Breast epithelium (tissue), 4 donors: ENCODE measurements at regions not wholly inside any gene's neighbourhood (a gene's known extent, or its start where the extent isn't known, plus 50 kb on each side); places are given as distances from the start of the nearest gene placed in this dataset.
A peak's percentile ranks its signal among the peaks of the same experiment; 100 is the strongest.
"Not testable (repeated sequence)": the region's sequence is repeated elsewhere in the genome, so short reads cannot be mapped to it uniquely, and the experiment has no call there.

Experiments
- DNase-seq, 2 donors: peaks; one replicate each; pipeline ENCODE4 v3.0.0-alpha.2; 2019; ENCODE audit warnings: low spot score in 2 of 2
- H3K27ac ChIP-seq, 2 donors: fragments of 200-600 bp; sonication (generic) in 1 of 2; one replicate each; pipeline ENCODE4 v1.5.1; 2016 to 2019; ENCODE audit warnings: mild to moderate bottlenecking in 1 of 2
- H3K27me3 ChIP-seq, 2 donors: fragments of 200-600 bp; sonication (generic) in 1 of 2; one replicate each; pipeline versions ENCODE4 v1.5.1 to v1.6.0; 2017 to 2019; ENCODE audit warnings: control low read depth in 1 of 2, mild to moderate bottlenecking in 1 of 2
- H3K36me3 ChIP-seq: fragments of 200-600 bp; one replicate; pipeline ENCODE4 v1.5.1; 2019
- H3K4me1 ChIP-seq, 2 donors: fragments of 200-600 bp; sonication (generic); one replicate each; pipeline ENCODE4 v1.5.1; 2016 to 2019; ENCODE audit warnings: control low read depth in 1 of 2
- H3K4me3 ChIP-seq, 3 donors: fragments of 200-600 bp; sonication (generic); 1 replicate in 2 of 3; 2 replicates in 1 of 3; pipeline ENCODE4 v1.5.1; 2016 to 2019; ENCODE audit warnings: mild to moderate bottlenecking in 3 of 3, moderate library complexity in 2 of 3
- H3K9me3 ChIP-seq, 2 donors: fragments of 200-600 bp; sonication (generic) in 1 of 2; one replicate each; pipeline ENCODE4 v1.5.1; 2016 to 2019; ENCODE audit warnings: control low read depth in 1 of 2
- POLR2A ChIP-seq: fragments of 450-650 bp; IDR thresholded peaks from one replicate; pipeline ENCODE4 v1.6.1; 2016; ENCODE audit warnings: antibody characterized with exemption, mild to moderate bottlenecking, moderate library complexity
- POLR2AphosphoS5 ChIP-seq, 3 donors: sonication (generic); formaldehyde crosslinking; IDR thresholded peaks; one replicate each; pipeline ENCODE4 v1.6.1; 2017; ENCODE audit warnings: antibody characterized with exemption in 3 of 3
- intact Hi-C: fragments of 100-400 bp; cut with DNase I; formaldehyde crosslinking; loops from one replicate; pipeline ENCODE4 v1.15.1; 2023; ENCODE audit warnings: low total_unique reads
- TF ChIP-seq, protein P1 (sequence below), 3 donors: fragments of 450-650 bp; IDR thresholded peaks; one replicate each; pipeline ENCODE4 v1.5.1; 2016 to 2017; ENCODE audit warnings: antibody characterized with exemption in 3 of 3, mild to moderate bottlenecking in 3 of 3, moderate library complexity in 3 of 3

DNA sequence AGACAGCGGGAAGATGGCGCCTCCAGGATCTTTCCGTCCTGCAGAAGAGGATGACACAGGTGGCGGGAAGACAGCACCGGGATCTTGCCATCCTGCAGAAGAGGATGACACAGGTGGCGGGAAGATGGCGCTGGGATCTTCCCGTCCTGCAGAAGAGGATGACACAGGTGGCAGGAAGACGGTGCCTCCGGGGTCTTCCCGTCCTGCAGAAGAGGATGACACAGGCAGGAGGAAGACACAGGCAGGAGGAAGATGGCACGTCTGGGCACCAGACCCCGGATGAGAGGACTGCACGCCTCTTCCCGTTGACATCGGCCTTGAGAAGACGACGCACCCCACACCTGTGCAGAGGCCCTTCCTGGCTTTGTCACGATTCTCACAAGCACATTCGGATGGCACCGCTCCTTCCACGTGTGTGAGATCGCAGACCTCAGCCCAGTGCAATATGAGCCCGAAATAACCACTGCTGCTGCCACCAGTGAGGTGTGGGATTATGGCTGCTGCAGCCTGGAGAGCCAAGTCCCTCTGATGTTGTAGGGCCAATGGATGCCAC lies 79.4 kb upstream of the SNTG2 start:
- H3K9me3 ChIP-seq, result no peaks in the 10 kb centered on the region
- no peaks in the 10 kb centered on the region for H3K4me1 ChIP-seq
- TF ChIP-seq, protein P1, sequence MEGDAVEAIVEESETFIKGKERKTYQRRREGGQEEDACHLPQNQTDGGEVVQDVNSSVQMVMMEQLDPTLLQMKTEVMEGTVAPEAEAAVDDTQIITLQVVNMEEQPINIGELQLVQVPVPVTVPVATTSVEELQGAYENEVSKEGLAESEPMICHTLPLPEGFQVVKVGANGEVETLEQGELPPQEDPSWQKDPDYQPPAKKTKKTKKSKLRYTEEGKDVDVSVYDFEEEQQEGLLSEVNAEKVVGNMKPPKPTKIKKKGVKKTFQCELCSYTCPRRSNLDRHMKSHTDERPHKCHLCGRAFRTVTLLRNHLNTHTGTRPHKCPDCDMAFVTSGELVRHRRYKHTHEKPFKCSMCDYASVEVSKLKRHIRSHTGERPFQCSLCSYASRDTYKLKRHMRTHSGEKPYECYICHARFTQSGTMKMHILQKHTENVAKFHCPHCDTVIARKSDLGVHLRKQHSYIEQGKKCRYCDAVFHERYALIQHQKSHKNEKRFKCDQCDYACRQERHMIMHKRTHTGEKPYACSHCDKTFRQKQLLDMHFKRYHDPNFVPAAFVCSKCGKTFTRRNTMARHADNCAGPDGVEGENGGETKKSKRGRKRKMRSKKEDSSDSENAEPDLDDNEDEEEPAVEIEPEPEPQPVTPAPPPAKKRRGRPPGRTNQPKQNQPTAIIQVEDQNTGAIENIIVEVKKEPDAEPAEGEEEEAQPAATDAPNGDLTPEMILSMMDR (IDR thresholded peaks at IDR 0.05), result no peak
- no peak for TF ChIP-seq POLR2A
- no peak for TF ChIP-seq POLR2AphosphoS5 (IDR thresholded peaks at IDR 0.05)
- peak in 1 of 2 donors; percentile 27 for DNase-seq
- intact Hi-C loops, result no loop called here
- peaks cover 0 to 13% of the 10 kb centered on the region in 2 donors for H3K27me3 ChIP-seq
- no peak overlapping the region for H3K27ac ChIP-seq
- H3K4me3 ChIP-seq, result no peak overlapping the region
- no peaks in the 10 kb centered on the region for H3K36me3 ChIP-seq

DNA sequence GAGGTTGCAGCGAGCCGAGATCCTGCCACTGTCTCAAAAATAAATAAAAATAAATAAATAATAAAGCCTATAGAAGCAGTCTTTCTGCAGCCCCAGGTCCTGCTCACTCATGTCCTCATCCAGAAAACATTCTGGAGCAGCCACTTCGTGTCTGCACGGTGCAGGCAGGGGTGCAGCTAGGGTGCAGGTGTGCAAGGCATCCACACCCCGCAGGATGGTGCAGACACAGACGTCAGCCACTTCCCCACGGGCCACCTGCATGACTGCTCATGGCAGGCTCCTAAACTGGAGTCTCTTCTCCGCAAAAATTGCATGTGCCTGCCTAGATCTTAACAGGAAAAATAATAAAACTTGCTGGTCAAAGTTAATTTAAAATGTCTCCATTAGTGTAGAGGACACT lies 80.2 kb upstream of the SNTG2 start:
- TF ChIP-seq POLR2AphosphoS5 (IDR thresholded peaks at IDR 0.05), result no peak
- no peak for TF ChIP-seq POLR2A
- TF ChIP-seq, protein P1 (IDR thresholded peaks at IDR 0.05), result no peak
- Histone ChIP-seq H3K36me3 (no peaks in the 10 kb centered on the region), H3K27ac (no peak overlapping the region), H3K27me3 (peaks cover 0 to 13% of the 10 kb centered on the region in 2 donors), H3K4me1 (no peaks in the 10 kb centered on the region), H3K9me3 (no peaks in the 10 kb centered on the region), H3K4me3 (no peak overlapping the region)
- intact Hi-C loops, result no loop called here
- DNase-seq, result peak in 1 of 2 donors; percentile 10

GRCh38 chr2:869894-870293 lies 80.8 kb upstream of the SNTG2 start:
- no peaks in the 10 kb centered on the region for H3K9me3 ChIP-seq
- TF ChIP-seq, protein P1 (IDR thresholded peaks at IDR 0.05), result no peak
- TF ChIP-seq POLR2AphosphoS5 (IDR thresholded peaks at IDR 0.05), result no peak
- TF ChIP-seq POLR2A, result no peak
- H3K27me3 ChIP-seq, result peaks cover 0 to 13% of the 10 kb centered on the region in 2 donors
- H3K4me3 ChIP-seq, result no peak overlapping the region
- intact Hi-C loops, result no loop called here
- no peak for DNase-seq
- no peaks in the 10 kb centered on the region for H3K36me3 ChIP-seq
- H3K4me1 ChIP-seq, result no peaks in the 10 kb centered on the region
- H3K27ac ChIP-seq, result no peak overlapping the region

GRCh38 chr2:869357-869871 lies 81.2 kb upstream of the SNTG2 start:
- no peak overlapping the region for H3K27ac ChIP-seq

DNA sequence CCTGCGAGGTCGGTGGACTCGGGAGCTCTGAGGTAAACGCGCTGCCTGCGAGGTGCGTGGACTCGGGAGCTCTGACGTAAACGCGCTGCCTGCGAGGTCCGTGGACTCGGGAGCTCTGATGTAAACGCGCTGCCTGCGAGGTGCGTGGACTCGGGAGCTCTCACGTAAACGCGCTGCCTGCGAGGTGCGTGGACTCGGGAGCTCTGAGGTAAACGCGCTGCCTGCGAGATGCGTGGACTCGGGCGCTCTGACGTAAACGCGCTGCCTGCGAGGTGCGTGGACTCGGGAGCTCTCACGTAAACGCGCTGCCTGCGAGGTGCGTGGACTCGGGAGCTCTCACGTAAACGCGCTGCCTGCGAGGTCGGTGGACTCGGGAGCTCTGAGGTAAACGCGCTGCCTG lies 81.8 kb upstream of the SNTG2 start:
- H3K27me3 ChIP-seq, result peaks cover 0 to 13% of the 10 kb centered on the region in 2 donors
- H3K27ac ChIP-seq, H3K9me3 ChIP-seq, H3K4me1 ChIP-seq, intact Hi-C loops, H3K36me3 ChIP-seq, DNase-seq: not testable (repeated sequence)
- H3K4me3 ChIP-seq, result peak overlapping the region in 1 of 3 donors; percentile 40

More at GRCh38 chr2:869357-869871, 81.2 kb upstream of the SNTG2 start:
- no peak for DNase-seq
- TF ChIP-seq, protein P1 (IDR thresholded peaks at IDR 0.05), result no peak
- TF ChIP-seq POLR2AphosphoS5 (IDR thresholded peaks at IDR 0.05) (no peak), POLR2A (no peak)
- H3K27me3 ChIP-seq, result peaks cover 0 to 13% of the 10 kb centered on the region in 2 donors
- peak overlapping the region in 1 of 3 donors; percentile 40 for H3K4me3 ChIP-seq
- H3K36me3 ChIP-seq, result no peaks in the 10 kb centered on the region
- no peaks in the 10 kb centered on the region for H3K4me1 ChIP-seq
- intact Hi-C loops, result no loop called here
- H3K9me3 ChIP-seq, result no peaks in the 10 kb centered on the region
